PC-9 (cell line): ENCODE measurements at regions not wholly inside any gene's neighbourhood (a gene's known extent, or its start where the extent isn't known, plus 50 kb on each side); places are given as distances from the start of the nearest gene placed in this dataset.

Experiments used
- CTCF ChIP-seq: fragments of 200-600 bp; sonication (generic); conservative IDR thresholded peaks from 2 replicates; pipeline ENCODE4 v1.6.1; 2017; ENCODE audit warnings: mixed run types, antibody characterized with exemption, mild to moderate bottlenecking, moderate library complexity
- EZH2 ChIP-seq: fragments of 200-600 bp; sonication (generic); IDR thresholded peaks from 2 replicates; pipeline ENCODE4 v1.8.0; 2017; ENCODE audit warnings: antibody characterized with exemption, low read depth

GRCh38 chr15:101559952-101560351, 70.4 kb upstream of the PCSK6 start:
- TF ChIP-seq CTCF (no peak), EZH2 (no peak)
